ENCODE measurements at regions not wholly inside any gene's neighbourhood (a gene's known extent, or its start where the extent isn't known, plus 50 kb on each side); places are given as distances from the start of the nearest gene placed in this dataset.

- TF ChIP-seq CTCF (conservative IDR thresholded peaks at IDR 0.05; ENCODE audit: low read length) (no peak), EZH2phosphoT487 (IDR thresholded peaks at IDR 0.05; ENCODE audit: borderline replicate concordance, low read depth, low read length) (no peak)
These were observed 441.5 kb downstream of the PLA2G4A start for GRCh38 chr1:187270256-187270655.

Data from OCI-LY7 (cell line).